ENCODE measurements at regions not wholly inside any gene's neighbourhood (a gene's known extent, or its start where the extent isn't known, plus 50 kb on each side); places are given as distances from the start of the nearest gene placed in this dataset.
A peak's percentile ranks its signal among the peaks of the same experiment; 100 is the strongest.

- peaks cover 22% of the 10 kb centered on the region for H3K4me1 ChIP-seq (ENCODE audit: insufficient read depth, low read length)
- no peaks in the 10 kb centered on the region for H3K36me3 ChIP-seq (ENCODE audit: insufficient read depth, low read length)
- Mint-ChIP-seq H3K27ac (ENCODE audit: unreplicated experiment) (no peak overlapping the region), H3K9me3 (ENCODE audit: unreplicated experiment) (peaks cover 3% of the 10 kb centered on the region), H3K4me3 (ENCODE audit: unreplicated experiment) (no peak overlapping the region), H3K36me3 (ENCODE audit: low read depth, unreplicated experiment) (no peaks in the 10 kb centered on the region), H3K27me3 (ENCODE audit: low read depth, unreplicated experiment) (no peaks in the 10 kb centered on the region), H3K4me1 (ENCODE audit: low read depth, unreplicated experiment) (peaks cover 14% of the 10 kb centered on the region)
- FAIRE-seq (no peak), DNase-seq (ENCODE audit: low read depth) (no peak)
- no peak overlapping the region for H3K27ac ChIP-seq (ENCODE audit: low read depth, low read length)
- no peaks in the 10 kb centered on the region for H3K79me2 ChIP-seq (ENCODE audit: insufficient read depth, low read length)
- H3K4me2 ChIP-seq (ENCODE audit: low read length): no peak overlapping the region
- no peaks in the 10 kb centered on the region for H4K20me1 ChIP-seq (ENCODE audit: insufficient read depth, low read length)
- no peaks in the 10 kb centered on the region for H3K27me3 ChIP-seq (ENCODE audit: insufficient read depth, low read length)
- H3K4me3 ChIP-seq (ENCODE audit: insufficient read depth, low read depth, low read length): no peak overlapping the region
- no peak overlapping the region for H3K9ac ChIP-seq (ENCODE audit: low read length)
- no peak overlapping the region for H2AFZ ChIP-seq (ENCODE audit: low read depth, low read length)
- no peak for TF ChIP-seq CTCF (IDR thresholded peaks at IDR 0.05; ENCODE audit: insufficient read depth, low read depth, low read length)
- peaks cover 2% of the 10 kb centered on the region for H3K9me3 ChIP-seq (ENCODE audit: insufficient read depth, low read depth, low read length)
Observed at GRCh38 chr7:20063644-20064043, 153.5 kb downstream of the MACC1 start.

GRCh38 chr7:20062932-20063331 lies 154.3 kb downstream of the MACC1 start:
- H3K27ac Mint-ChIP-seq (ENCODE audit: unreplicated experiment): no peak overlapping the region

More at GRCh38 chr7:20062932-20063331, 154.3 kb downstream of the MACC1 start:
- H3K4me1 ChIP-seq (ENCODE audit: insufficient read depth, low read length): peaks cover 22% of the 10 kb centered on the region
- no peak for TF ChIP-seq CTCF (IDR thresholded peaks at IDR 0.05; ENCODE audit: insufficient read depth, low read depth, low read length)
- TF ChIP-seq EZH2 (IDR thresholded peaks at IDR 0.05; ENCODE audit: insufficient read depth, low read length): no peak
- H3K9me3 ChIP-seq (ENCODE audit: insufficient read depth, low read depth, low read length): peaks cover 2% of the 10 kb centered on the region
- DNase-seq (ENCODE audit: low read depth): no peak
- no peak overlapping the region for H3K27ac ChIP-seq (ENCODE audit: low read depth, low read length)
- H3K36me3 Mint-ChIP-seq (ENCODE audit: low read depth, unreplicated experiment): no peaks in the 10 kb centered on the region
- H3K9me3 Mint-ChIP-seq (ENCODE audit: unreplicated experiment): peaks cover 3% of the 10 kb centered on the region
- H2AFZ ChIP-seq (ENCODE audit: low read depth, low read length): no peak overlapping the region
- no peaks in the 10 kb centered on the region for H4K20me1 ChIP-seq (ENCODE audit: insufficient read depth, low read length)
- no peak overlapping the region for H3K9ac ChIP-seq (ENCODE audit: low read length)
- no peak overlapping the region for H3K4me3 Mint-ChIP-seq (ENCODE audit: unreplicated experiment)
- peak; percentile 23 for FAIRE-seq
- no peaks in the 10 kb centered on the region for H3K27me3 ChIP-seq (ENCODE audit: insufficient read depth, low read length)
- no peak overlapping the region for H3K4me3 ChIP-seq (ENCODE audit: insufficient read depth, low read depth, low read length)
- no peaks in the 10 kb centered on the region for H3K27me3 Mint-ChIP-seq (ENCODE audit: low read depth, unreplicated experiment)
- H3K4me1 Mint-ChIP-seq (ENCODE audit: low read depth, unreplicated experiment): peaks cover 14% of the 10 kb centered on the region
- H3K4me2 ChIP-seq (ENCODE audit: low read length): no peak overlapping the region
- no peaks in the 10 kb centered on the region for H3K36me3 ChIP-seq (ENCODE audit: insufficient read depth, low read length)
- H3K79me2 ChIP-seq (ENCODE audit: insufficient read depth, low read length): no peaks in the 10 kb centered on the region

Data from astrocyte (in vitro differentiated cells and primary cell).